Ovary (tissue), 7 donors: ENCODE measurements at regions not wholly inside any gene's neighbourhood (a gene's known extent, or its start where the extent isn't known, plus 50 kb on each side); places are given as distances from the start of the nearest gene placed in this dataset.
A peak's percentile ranks its signal among the peaks of the same experiment; 100 is the strongest.

Source experiments
- DNase-seq, 5 donors: peaks; one replicate each; pipeline ENCODE4 v3.0.0-alpha.2; 2019 to 2020
- H3K27ac ChIP-seq, 2 donors: fragments of 200-600 bp; one replicate each; pipeline versions ENCODE4 v1.5.1 to v1.8.0; 2019 to 2022
- H3K27me3 ChIP-seq: fragments of 200-600 bp; one replicate; pipeline ENCODE4 v1.8.0; 2022
- H3K36me3 ChIP-seq: fragments of 200-600 bp; sonication (generic); one replicate; pipeline ENCODE4 v1.5.1; 2019
- H3K4me1 ChIP-seq: one replicate; pipeline ENCODE4 v1.8.1; 2013; ENCODE audit warnings: mild to moderate bottlenecking, moderate library complexity; ENCODE audit not compliant: insufficient read depth
- H3K4me3 ChIP-seq: fragments of 200-600 bp; sonication (generic); one replicate; pipeline ENCODE4 v1.5.1; 2017
- H3K9me3 ChIP-seq, 2 donors: fragments of 200-600 bp in 1 of 2; sonication (generic) in 1 of 2; one replicate each; pipeline versions ENCODE4 v1.5.1 to v1.8.1; 2013 to 2019; ENCODE audit warnings: mild to moderate bottlenecking in 1 of 2, moderate library complexity in 1 of 2
- CTCF ChIP-seq, 3 donors: fragments of 450-650 bp in 2 of 3; fragments of 200-600 bp in 1 of 3; IDR thresholded peaks; one replicate each; pipeline versions ENCODE4 v1.5.1 to v1.8.0; 2016 to 2022; ENCODE audit warnings: antibody characterized with exemption in 3 of 3, mild to moderate bottlenecking in 1 of 3
- EP300 ChIP-seq: sonication (generic); formaldehyde crosslinking; IDR thresholded peaks from one replicate; pipeline ENCODE4 v1.6.1; 2017; ENCODE audit warnings: antibody characterized with exemption
- POLR2A ChIP-seq: fragments of 450-650 bp; IDR thresholded peaks from one replicate; pipeline ENCODE4 v1.6.1; 2017; ENCODE audit warnings: antibody characterized with exemption, mild to moderate bottlenecking, moderate library complexity
- WGBS, 3 donors: extraction: QIAGEN DNeasy Blood & Tissue Kit in 1 of 3; methylation state at CpG; one replicate each; pipeline versions ENCODE4 v1.1.5 to v1.1.7; 2013 to 2017; 5-methylcytosine and 5-hydroxymethylcytosine counted together
- intact Hi-C, 4 donors: fragments of 100-400 bp; cut with DNase I; formaldehyde crosslinking; loops; one replicate each; pipeline versions ENCODE4 v1.11.0 to v1.15.1; 2022 to 2023
- donor health status: DM: no; HTN: no; CAD: no; lungs with moderate emphysema.
- donor health status: DM: no; HTN: no; CAD: no.
- donor health status: Bipolar disorder and iron deficiency.
- donor health status: DM: no; HTN: no; CAD: no.
- donor health status: DM: yes; HTN: yes; CAD: no.

GRCh38 chr6:22067671-22068070 lies 229.2 kb downstream of the PRL start:
- H3K4me3 ChIP-seq = no peak overlapping the region
- intact Hi-C loops = no loop called here
- H3K27me3 ChIP-seq = no peaks in the 10 kb centered on the region
- no peak for DNase-seq
- peak overlapping the region in 1 of 2 donors; percentile 23 for H3K27ac ChIP-seq
- no peaks in the 10 kb centered on the region for H3K9me3 ChIP-seq
- H3K36me3 ChIP-seq = no peaks in the 10 kb centered on the region
- peaks cover 9% of the 10 kb centered on the region for H3K4me1 ChIP-seq
- WGBS, 3 donors = 50 to 57% (median 56%) methylated on average over 2 of the region's 2 CpGs
- TF ChIP-seq CTCF (IDR thresholded peaks at IDR 0.05) = no peak
- TF ChIP-seq EP300 = no peak
- no peak for TF ChIP-seq POLR2A

GRCh38 chr6:22068561-22069305 lies 228.1 kb downstream of the PRL start:
- no peaks in the 10 kb centered on the region for H3K9me3 ChIP-seq
- no peaks in the 10 kb centered on the region for H3K27me3 ChIP-seq
- peaks cover 9% of the 10 kb centered on the region for H3K4me1 ChIP-seq
- intact Hi-C loops = no loop called here
- TF ChIP-seq EP300 = no peak
- TF ChIP-seq CTCF (IDR thresholded peaks at IDR 0.05) = no peak
- TF ChIP-seq POLR2A = no peak
- no peak for DNase-seq
- peak overlapping the region in 1 of 2 donors; percentile 25 for H3K27ac ChIP-seq
- H3K4me3 ChIP-seq = no peak overlapping the region
- no peaks in the 10 kb centered on the region for H3K36me3 ChIP-seq
- 88 to 94% (median 92%) methylated on average over 4 of the region's 4 CpGs for WGBS, 3 donors

- Histone ChIP-seq H3K4me3 (no peak overlapping the region), H3K9me3 (no peaks in the 10 kb centered on the region), H3K4me1 (peaks cover 11% of the 10 kb centered on the region), H3K27ac (peak overlapping the region in 1 of 2 donors; percentile 25), H3K27me3 (no peaks in the 10 kb centered on the region), H3K36me3 (no peaks in the 10 kb centered on the region)
- WGBS, 3 donors = 18 to 22% (median 19%) methylated on average over 3 of the region's 3 CpGs
- intact Hi-C loops = no loop called here
- DNase-seq = no peak
- TF ChIP-seq POLR2A (no peak), CTCF (IDR thresholded peaks at IDR 0.05) (no peak), EP300 (no peak)
Measured at GRCh38 chr6:22069306-22069800, 227.5 kb downstream of the PRL start.

GRCh38 chr6:22071270-22072041 lies 225.4 kb downstream of the PRL start:
- H3K4me3 ChIP-seq = no peak overlapping the region
- no peaks in the 10 kb centered on the region for H3K27me3 ChIP-seq
- TF ChIP-seq CTCF (IDR thresholded peaks at IDR 0.05) = no peak
- no peak for TF ChIP-seq POLR2A
- no peak for TF ChIP-seq EP300
- DNase-seq = peak; percentile 48 to 62 (median 57)
- no peaks in the 10 kb centered on the region for H3K9me3 ChIP-seq
- H3K36me3 ChIP-seq = no peaks in the 10 kb centered on the region
- intact Hi-C loops = no loop called here
- WGBS, 3 donors = 13 to 20% (median 17%) methylated on average over 8 of the region's 8 CpGs
- H3K27ac ChIP-seq = peak overlapping the region in 1 of 2 donors; percentile 65
- peaks cover 9% of the 10 kb centered on the region for H3K4me1 ChIP-seq
